ENCODE measurements at regions not wholly inside any gene's neighbourhood (a gene's known extent, or its start where the extent isn't known, plus 50 kb on each side); places are given as distances from the start of the nearest gene placed in this dataset.
"Not testable (repeated sequence)": the region's sequence is repeated elsewhere in the genome, so short reads cannot be mapped to it uniquely, and the experiment has no call there.

DNA sequence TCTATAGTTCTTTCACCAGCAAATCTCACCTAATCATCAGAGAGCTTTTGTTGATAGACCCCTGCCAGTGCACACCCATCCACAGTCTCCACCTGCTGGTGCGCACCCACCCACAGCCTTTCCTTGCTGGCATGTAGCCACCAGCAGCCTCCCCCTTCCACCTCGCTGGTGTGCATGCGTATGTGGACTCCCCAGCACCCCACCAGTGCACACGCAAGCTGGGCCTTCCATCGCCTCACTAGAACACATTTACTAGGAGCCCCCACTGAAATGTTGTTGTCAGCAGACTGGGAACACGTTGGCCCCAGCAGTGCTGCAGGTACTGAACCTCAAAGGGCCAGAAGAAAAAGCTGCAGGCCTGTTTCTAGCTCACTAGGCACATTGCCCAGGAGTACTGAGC, 104.9 kb upstream of the ZWINT start:
- DNase-seq (ENCODE audit: low read depth): no peak

DNA sequence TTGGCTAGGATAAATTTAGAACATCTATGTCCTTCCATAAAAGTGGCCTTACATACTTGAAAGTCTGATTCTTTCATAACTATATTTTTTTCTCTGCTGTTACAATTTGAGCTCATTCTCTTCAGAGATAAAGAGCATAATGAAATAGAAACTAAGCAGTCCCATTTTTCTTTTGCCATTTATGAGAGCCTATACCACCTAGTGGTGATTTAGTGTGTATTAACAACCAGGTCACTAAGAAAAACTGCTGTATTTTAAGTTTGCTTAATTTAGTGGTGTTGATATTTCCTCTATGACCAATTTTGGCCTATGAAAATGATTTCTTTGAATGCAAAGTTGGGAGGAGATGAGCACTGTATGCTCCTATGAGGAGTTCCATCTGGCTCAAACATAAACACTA, 88.7 kb upstream of the ZWINT start:
- DNase-seq (ENCODE audit: low read depth): no peak

DNA sequence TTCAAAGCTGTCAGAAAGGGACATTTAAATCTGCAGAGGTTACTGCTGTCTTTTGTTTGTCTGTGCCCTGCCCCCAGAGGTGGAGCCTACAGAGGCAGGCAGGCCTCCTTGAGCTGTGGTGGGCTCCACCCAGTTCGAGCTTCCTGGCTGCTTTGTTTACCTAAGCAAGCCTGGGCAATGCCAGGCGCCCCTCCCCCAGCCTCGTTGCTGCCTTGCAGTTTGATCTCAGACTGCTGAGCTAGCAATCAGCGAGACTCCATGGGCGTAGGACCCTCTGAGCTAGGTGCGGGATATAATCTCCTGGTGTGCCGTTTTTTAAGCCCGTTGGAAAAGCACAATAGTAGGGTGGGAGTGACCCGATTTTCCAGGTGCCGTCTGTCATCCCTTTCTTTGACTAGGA, 86.6 kb upstream of the ZWINT start:
- not testable (repeated sequence) for DNase-seq (ENCODE audit: low read depth)

DNA sequence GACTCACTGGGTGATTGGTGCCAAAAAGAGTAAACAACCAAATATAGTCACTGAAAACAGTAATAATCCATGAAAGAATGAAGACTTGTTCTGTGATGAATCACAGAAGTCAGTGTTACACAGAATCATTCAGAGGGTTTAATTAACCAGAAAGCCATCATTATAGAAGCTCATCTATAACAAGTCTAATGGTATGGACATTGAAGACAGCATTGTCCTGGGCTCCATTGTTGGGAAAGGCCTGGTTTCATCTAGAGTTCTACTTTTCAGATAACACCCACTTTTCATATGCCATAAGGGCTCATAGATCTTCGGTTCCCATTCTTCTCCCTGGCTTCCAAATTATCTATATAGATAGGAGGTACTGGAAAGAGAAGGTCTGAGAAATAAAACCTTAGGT, 80.3 kb upstream of the ZWINT start:
- not testable (repeated sequence) for DNase-seq (ENCODE audit: low read depth)
